Stimulated activated CD4-positive, alpha-beta T cell treated with anti-CD3 and anti-CD28 coated beads, Interleukin-2, amount 100 ng/mL, for 24 hours (primary cell): ENCODE measurements at regions not wholly inside any gene's neighbourhood (a gene's known extent, or its start where the extent isn't known, plus 50 kb on each side); places are given as distances from the start of the nearest gene placed in this dataset.

Source experiments
- DNase-seq, 2 donors: peaks; one replicate each; pipeline ENCODE4 v3.0.0-alpha.2; 2020

DNA sequence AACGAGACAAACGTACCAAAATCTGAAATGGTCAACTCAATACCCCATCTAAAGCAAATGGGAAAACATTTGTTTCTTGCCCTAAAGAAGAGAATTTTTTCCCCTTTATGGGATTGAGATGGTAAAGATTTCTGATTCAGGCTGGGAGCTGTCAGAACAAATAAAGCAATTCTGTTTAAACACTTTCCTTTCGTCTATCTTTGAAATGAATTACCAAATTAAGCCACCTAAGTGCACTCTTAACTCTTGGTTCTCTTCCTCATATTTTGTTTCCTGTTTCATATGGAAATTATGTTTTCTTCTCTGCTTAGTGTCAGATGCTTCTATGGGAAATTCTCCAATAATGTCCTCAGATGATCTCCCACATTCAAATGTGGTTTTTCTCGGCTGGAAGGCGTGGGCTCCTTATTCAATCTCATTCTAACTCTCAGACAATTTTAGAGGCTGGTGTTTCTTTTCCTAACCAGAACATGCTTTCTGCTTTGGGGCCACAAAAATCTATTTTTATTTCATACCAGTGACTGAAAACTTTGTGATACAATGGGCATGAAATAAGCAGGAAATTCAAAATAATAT is 50.3 kb upstream of the HPF1 start:
- no peak for DNase-seq
